ENCODE measurements at regions not wholly inside any gene's neighbourhood (a gene's known extent, or its start where the extent isn't known, plus 50 kb on each side); places are given as distances from the start of the nearest gene placed in this dataset.

GRCh38 chr7:46160861-46161260 lies 239.8 kb upstream of the IGFBP3 start:
- SMC1A ChIA-PET (ENCODE audit: uncharacterized antibody, unreplicated experiment), result no interaction called here
- Histone ChIP-seq H3K27ac (ENCODE audit: control insufficient read depth, insufficient read depth) (no peak overlapping the region), H3K36me3 (ENCODE audit: control insufficient read depth in 2 of 2, insufficient read depth in 2 of 2, low read length in 1 of 2) (no peaks in the 10 kb centered on the region), H3K27me3 (replicated peaks in 1 of 2; ENCODE audit: control insufficient read depth in 2 of 2, insufficient read depth in 2 of 2, low read length in 1 of 2) (no peaks in the 10 kb centered on the region), H3K79me2 (ENCODE audit: control insufficient read depth, insufficient read depth, low read length) (no peaks in the 10 kb centered on the region), H2AFZ (ENCODE audit: control insufficient read depth, low read depth, low read length) (no peak overlapping the region), H3K9ac (ENCODE audit: control insufficient read depth, insufficient read depth, low read length) (no peak overlapping the region), H3K4me2 (ENCODE audit: control insufficient read depth, insufficient read depth) (no peak overlapping the region), H3K4me3 (no peak overlapping the region), H3K4me1 (ENCODE audit: control insufficient read depth, insufficient read depth, low read length) (no peaks in the 10 kb centered on the region), H3K9me3 (replicated peaks; ENCODE audit: control insufficient read depth, insufficient read depth, low read length) (no peaks in the 10 kb centered on the region; the same call in 2 of the 3 replicates), H4K20me1 (ENCODE audit: control insufficient read depth, insufficient read depth) (no peaks in the 10 kb centered on the region)
- no peak for DNase-seq (ENCODE audit: low read depth, low spot score)
- no peak for FAIRE-seq
- in situ Hi-C loops (cut with MboI), result no loop called here
- TF ChIP-seq RBBP5 (conservative IDR thresholded peaks at IDR 0.05), result no peak
- TF ChIP-seq, protein P1, sequence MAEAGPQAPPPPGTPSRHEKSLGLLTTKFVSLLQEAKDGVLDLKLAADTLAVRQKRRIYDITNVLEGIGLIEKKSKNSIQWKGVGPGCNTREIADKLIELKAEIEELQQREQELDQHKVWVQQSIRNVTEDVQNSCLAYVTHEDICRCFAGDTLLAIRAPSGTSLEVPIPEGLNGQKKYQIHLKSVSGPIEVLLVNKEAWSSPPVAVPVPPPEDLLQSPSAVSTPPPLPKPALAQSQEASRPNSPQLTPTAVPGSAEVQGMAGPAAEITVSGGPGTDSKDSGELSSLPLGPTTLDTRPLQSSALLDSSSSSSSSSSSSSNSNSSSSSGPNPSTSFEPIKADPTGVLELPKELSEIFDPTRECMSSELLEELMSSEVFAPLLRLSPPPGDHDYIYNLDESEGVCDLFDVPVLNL (IDR thresholded peaks at IDR 0.05; ENCODE audit: low read depth, low read length), result no peak
- TF ChIP-seq ZNF217 (IDR thresholded peaks at IDR 0.05), result no peak
- TF ChIP-seq RELA (IDR thresholded peaks at IDR 0.05; ENCODE audit: borderline replicate concordance, partially characterized antibody), result no peak
- no peak for TF ChIP-seq GABPA (IDR thresholded peaks at IDR 0.05; ENCODE audit: low read depth)
- no peak for TF ChIP-seq CBX5 (IDR thresholded peaks at IDR 0.05; ENCODE audit: low read depth)
- TF ChIP-seq BACH1 (IDR thresholded peaks at IDR 0.05; ENCODE audit: borderline replicate concordance), result no peak
- TF ChIP-seq RB1 (IDR thresholded peaks at IDR 0.05; ENCODE audit: borderline replicate concordance), result no peak
- TF ChIP-seq, protein P2, sequence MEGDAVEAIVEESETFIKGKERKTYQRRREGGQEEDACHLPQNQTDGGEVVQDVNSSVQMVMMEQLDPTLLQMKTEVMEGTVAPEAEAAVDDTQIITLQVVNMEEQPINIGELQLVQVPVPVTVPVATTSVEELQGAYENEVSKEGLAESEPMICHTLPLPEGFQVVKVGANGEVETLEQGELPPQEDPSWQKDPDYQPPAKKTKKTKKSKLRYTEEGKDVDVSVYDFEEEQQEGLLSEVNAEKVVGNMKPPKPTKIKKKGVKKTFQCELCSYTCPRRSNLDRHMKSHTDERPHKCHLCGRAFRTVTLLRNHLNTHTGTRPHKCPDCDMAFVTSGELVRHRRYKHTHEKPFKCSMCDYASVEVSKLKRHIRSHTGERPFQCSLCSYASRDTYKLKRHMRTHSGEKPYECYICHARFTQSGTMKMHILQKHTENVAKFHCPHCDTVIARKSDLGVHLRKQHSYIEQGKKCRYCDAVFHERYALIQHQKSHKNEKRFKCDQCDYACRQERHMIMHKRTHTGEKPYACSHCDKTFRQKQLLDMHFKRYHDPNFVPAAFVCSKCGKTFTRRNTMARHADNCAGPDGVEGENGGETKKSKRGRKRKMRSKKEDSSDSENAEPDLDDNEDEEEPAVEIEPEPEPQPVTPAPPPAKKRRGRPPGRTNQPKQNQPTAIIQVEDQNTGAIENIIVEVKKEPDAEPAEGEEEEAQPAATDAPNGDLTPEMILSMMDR (IDR thresholded peaks at IDR 0.05 in 2 of 3, conservative IDR thresholded peaks at IDR 0.05 in 1 of 3; ENCODE audit: control insufficient read depth in 2 of 3, extremely low read depth in 1 of 3, insufficient read depth in 1 of 3, low read depth in 3 of 3, low read length in 3 of 3), result no peak
- TF ChIP-seq, protein P3, sequence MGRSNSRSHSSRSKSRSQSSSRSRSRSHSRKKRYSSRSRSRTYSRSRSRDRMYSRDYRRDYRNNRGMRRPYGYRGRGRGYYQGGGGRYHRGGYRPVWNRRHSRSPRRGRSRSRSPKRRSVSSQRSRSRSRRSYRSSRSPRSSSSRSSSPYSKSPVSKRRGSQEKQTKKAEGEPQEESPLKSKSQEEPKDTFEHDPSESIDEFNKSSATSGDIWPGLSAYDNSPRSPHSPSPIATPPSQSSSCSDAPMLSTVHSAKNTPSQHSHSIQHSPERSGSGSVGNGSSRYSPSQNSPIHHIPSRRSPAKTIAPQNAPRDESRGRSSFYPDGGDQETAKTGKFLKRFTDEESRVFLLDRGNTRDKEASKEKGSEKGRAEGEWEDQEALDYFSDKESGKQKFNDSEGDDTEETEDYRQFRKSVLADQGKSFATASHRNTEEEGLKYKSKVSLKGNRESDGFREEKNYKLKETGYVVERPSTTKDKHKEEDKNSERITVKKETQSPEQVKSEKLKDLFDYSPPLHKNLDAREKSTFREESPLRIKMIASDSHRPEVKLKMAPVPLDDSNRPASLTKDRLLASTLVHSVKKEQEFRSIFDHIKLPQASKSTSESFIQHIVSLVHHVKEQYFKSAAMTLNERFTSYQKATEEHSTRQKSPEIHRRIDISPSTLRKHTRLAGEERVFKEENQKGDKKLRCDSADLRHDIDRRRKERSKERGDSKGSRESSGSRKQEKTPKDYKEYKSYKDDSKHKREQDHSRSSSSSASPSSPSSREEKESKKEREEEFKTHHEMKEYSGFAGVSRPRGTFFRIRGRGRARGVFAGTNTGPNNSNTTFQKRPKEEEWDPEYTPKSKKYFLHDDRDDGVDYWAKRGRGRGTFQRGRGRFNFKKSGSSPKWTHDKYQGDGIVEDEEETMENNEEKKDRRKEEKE (IDR thresholded peaks at IDR 0.05), result no peak
- no peak for TF ChIP-seq TCF7 (IDR thresholded peaks at IDR 0.05; ENCODE audit: borderline replicate concordance)
- no peak for TF ChIP-seq KDM1A (IDR thresholded peaks at IDR 0.05; ENCODE audit: borderline replicate concordance)
- TF ChIP-seq CHD4 (IDR thresholded peaks at IDR 0.05), result no peak
- ATAC-seq, result no peak
- CTCF ChIA-PET, result no interaction called here
- WGBS (ENCODE audit: insufficient coverage, insufficient replicate concordance, low lambda C conversion rate, missing lambda C conversion rate), result 45% methylated on average over 7 of the region's 7 CpGs
- RAD21 ChIA-PET (ENCODE audit: unreplicated experiment), result interaction anchor here (1.8 kb wide), 1 partner anchor 22 kb away, joined by 7 read pairs; no protein-coding TSS in a partner anchor
- intact Hi-C loops (cut with micrococcal nuclease; ENCODE audit: unreplicated experiment), result no loop called here
- POLR2A ChIA-PET, result no interaction called here
- no TSS peak for BruUV-seq (replicated peaks)
